Loucy (cell line): ENCODE measurements at regions not wholly inside any gene's neighbourhood (a gene's known extent, or its start where the extent isn't known, plus 50 kb on each side); places are given as distances from the start of the nearest gene placed in this dataset.

Experiments
- CTCF ChIP-seq: fragments of 200-600 bp; sonication (generic); conservative IDR thresholded peaks from 2 replicates; pipeline ENCODE4 v1.5.1; 2014; ENCODE audit warnings: mild to moderate bottlenecking, antibody characterized with exemption, low read length
- EZH2phosphoT487 ChIP-seq: fragments of 200-600 bp; IDR thresholded peaks from 2 replicates; pipeline ENCODE4 v1.6.1; 2018; ENCODE audit warnings: antibody characterized with exemption, mild to moderate bottlenecking, moderate library complexity, borderline replicate concordance

GRCh38 chr2:199131876-199132275 lies 325.9 kb downstream of the SATB2 start:
- no peak for TF ChIP-seq CTCF
- no peak for TF ChIP-seq EZH2phosphoT487
